NCI-H69 (cell line): ENCODE measurements at regions not wholly inside any gene's neighbourhood (a gene's known extent, or its start where the extent isn't known, plus 50 kb on each side); places are given as distances from the start of the nearest gene placed in this dataset.

Source experiments
- DNase-seq: peaks from one replicate; lab custom pipeline; 2025; lab: John Stamatoyannopoulos, UW

GRCh38 chr13:53691417-53691816, 662.8 kb downstream of the OLFM4 start:
- no peak for DNase-seq

- DNase-seq, result no peak
Measured at GRCh38 chr13:53694814-53695532, 666.4 kb downstream of the OLFM4 start.

- no peak for DNase-seq
Measured at GRCh38 chr13:53703371-53704080, 674.9 kb downstream of the OLFM4 start.

- DNase-seq, result no peak
Measured at GRCh38 chr13:53719281-53719680, 690.7 kb downstream of the OLFM4 start.

GRCh38 chr13:53732664-53733063, 704.1 kb downstream of the OLFM4 start:
- DNase-seq, result no peak

GRCh38 chr13:53743906-53744305, 715.3 kb downstream of the OLFM4 start:
- peak; percentile 3 for DNase-seq

GRCh38 chr13:53747825-53748224, 719.2 kb downstream of the OLFM4 start:
- no peak for DNase-seq

- no peak for DNase-seq
Measured at GRCh38 chr13:53749306-53749705, 720.7 kb downstream of the OLFM4 start.

- DNase-seq, result peak; percentile 18
Measured at GRCh38 chr13:53759016-53759415, 730.4 kb downstream of the OLFM4 start.

- peak; percentile 5 for DNase-seq
Measured at GRCh38 chr13:53775807-53776206, 747.2 kb downstream of the OLFM4 start.

- peak; percentile 25 for DNase-seq
Measured at GRCh38 chr13:53778937-53779336, 750.3 kb downstream of the OLFM4 start.

GRCh38 chr13:53781941-53782340, 753.3 kb downstream of the OLFM4 start:
- DNase-seq, result peak; percentile 37

- DNase-seq, result peak; percentile 83
Measured at GRCh38 chr13:53782488-53782961, 753.9 kb downstream of the OLFM4 start.

GRCh38 chr13:53783471-53783870, 754.9 kb downstream of the OLFM4 start:
- DNase-seq, result peak; percentile 80

- DNase-seq, result peak; percentile 90
Measured at GRCh38 chr13:53788286-53788685, 759.7 kb downstream of the OLFM4 start.

- DNase-seq, result no peak
Measured at GRCh38 chr13:53800011-53800410, 771.4 kb downstream of the OLFM4 start.

- DNase-seq, result no peak
Measured at GRCh38 chr13:53807251-53807834, 778.7 kb downstream of the OLFM4 start.

GRCh38 chr13:53821632-53822031, 793.0 kb downstream of the OLFM4 start:
- DNase-seq, result no peak

- no peak for DNase-seq
Measured at GRCh38 chr13:53822136-53822535, 793.5 kb downstream of the OLFM4 start.

- DNase-seq, result no peak
Measured at GRCh38 chr13:53839461-53839860, 810.8 kb downstream of the OLFM4 start.

GRCh38 chr13:53844473-53845146, 816.0 kb downstream of the OLFM4 start:
- no peak for DNase-seq

GRCh38 chr13:53847502-53847901, 818.9 kb downstream of the OLFM4 start:
- no peak for DNase-seq
